ENCODE measurements at regions not wholly inside any gene's neighbourhood (a gene's known extent, or its start where the extent isn't known, plus 50 kb on each side); places are given as distances from the start of the nearest gene placed in this dataset.

DNA sequence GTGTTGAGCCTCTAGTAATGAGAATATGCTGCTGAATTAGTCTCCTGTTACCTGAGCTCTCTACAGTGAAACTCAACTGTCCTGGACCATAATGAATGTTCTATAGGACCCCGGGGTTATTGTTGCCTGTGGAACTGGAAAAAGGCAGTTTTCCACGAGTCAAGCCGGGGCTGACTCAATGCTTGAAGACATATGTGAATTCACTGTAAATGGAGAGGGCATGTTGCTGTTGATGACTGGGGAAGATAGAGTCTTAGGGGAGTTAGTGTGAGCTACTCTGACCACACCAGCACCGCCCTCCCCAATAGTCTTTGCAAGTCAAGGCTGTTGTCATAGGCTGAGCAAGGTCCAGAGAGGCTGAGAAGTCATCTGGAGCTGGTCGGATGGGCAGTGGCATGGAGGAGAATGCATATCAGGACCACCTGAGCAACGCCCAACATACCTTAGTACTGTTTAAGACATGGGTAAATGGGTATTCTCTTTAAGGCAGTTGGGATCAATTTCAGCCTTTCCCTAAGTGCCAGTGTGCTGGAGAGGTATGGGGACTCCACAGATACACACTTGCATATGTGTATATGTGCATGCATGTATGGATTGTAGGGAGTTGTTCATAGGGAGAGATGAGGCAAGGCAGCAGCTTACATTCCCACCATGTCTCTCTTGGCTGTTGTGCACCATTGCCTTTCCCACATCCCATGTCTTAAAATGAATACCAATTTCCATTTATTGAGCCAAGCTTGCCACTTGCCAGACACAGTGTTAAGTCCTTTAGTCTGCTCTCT, 230.1 kb upstream of the NAV2 start:
- H3K27ac ChIP-seq (ENCODE audit: insufficient read depth, low read depth, low read length), result no peak overlapping the region
- H3K27me3 ChIP-seq (ENCODE audit: control insufficient read depth in 2 of 2, insufficient read depth in 2 of 2, low read length in 2 of 2), result no peaks in the 10 kb centered on the region
- no peaks in the 10 kb centered on the region for H3K4me1 ChIP-seq (ENCODE audit: control insufficient read depth, extremely low read depth, insufficient read depth, low read length)
- no peaks in the 10 kb centered on the region for H3K36me3 ChIP-seq (ENCODE audit: control insufficient read depth in 2 of 2, extremely low read depth in 1 of 2, insufficient read depth in 2 of 2, low read length in 2 of 2)
- no peak overlapping the region for H2AFZ ChIP-seq (ENCODE audit: low read depth, low read length)
- TF ChIP-seq GATA2 (IDR thresholded peaks at IDR 0.05; ENCODE audit: insufficient read depth, insufficient read length, low read depth, low read length) (no peak), FOS (IDR thresholded peaks at IDR 0.05; ENCODE audit: borderline replicate concordance, insufficient read depth, low read length) (no peak), JUN (IDR thresholded peaks at IDR 0.05; ENCODE audit: borderline replicate concordance, insufficient read depth, insufficient read length, low read depth) (no peak), EZH2 (IDR thresholded peaks at IDR 0.05; ENCODE audit: borderline replicate concordance, low read depth, low read length, severe bottlenecking) (no peak), CTCF (IDR thresholded peaks at IDR 0.05; ENCODE audit: extremely low read depth in 1 of 2, insufficient read depth in 1 of 2, low read depth in 1 of 2, low read length in 2 of 2) (no peak), MYC (IDR thresholded peaks at IDR 0.05; ENCODE audit: low read depth, low read length) (no peak), POLR2A (IDR thresholded peaks at IDR 0.05; ENCODE audit: low read depth, low read length) (no peak), POLR2AphosphoS5 (IDR thresholded peaks at IDR 0.05; ENCODE audit: insufficient read depth, low read depth, low read length) (no peak)
- TF ChIP-seq, protein P1, sequence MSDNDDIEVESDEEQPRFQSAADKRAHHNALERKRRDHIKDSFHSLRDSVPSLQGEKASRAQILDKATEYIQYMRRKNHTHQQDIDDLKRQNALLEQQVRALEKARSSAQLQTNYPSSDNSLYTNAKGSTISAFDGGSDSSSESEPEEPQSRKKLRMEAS (IDR thresholded peaks at IDR 0.05; ENCODE audit: insufficient read depth, insufficient read length), result no peak
- no peaks in the 10 kb centered on the region for H3K79me2 ChIP-seq (ENCODE audit: control insufficient read depth, insufficient read depth, low read length)
- FAIRE-seq (no peak), DNase-seq (ENCODE audit: low read depth, low spot score) (no peak)
- no peak overlapping the region for H3K9ac ChIP-seq (replicated peaks; ENCODE audit: extremely low read depth, insufficient read depth, low read length)
- ChIA-PET POLR2A (no interaction called here), CTCF (no interaction called here)
- dilution Hi-C loops (cut with MboI; ENCODE audit: extremely low pct_ligation_motif_present, low sequenced_read_pairs) (no loop called here), intact Hi-C loops (cut with micrococcal nuclease) (no loop called here)
- no peaks in the 10 kb centered on the region for H3K9me1 ChIP-seq (replicated peaks; ENCODE audit: control insufficient read depth, extremely low read depth, insufficient read depth, low read length)
- H4K20me1 ChIP-seq (replicated peaks; ENCODE audit: control insufficient read depth, extremely low read depth, insufficient read depth, low read length), result no peaks in the 10 kb centered on the region
- no peak overlapping the region for H3K4me2 ChIP-seq (ENCODE audit: insufficient read depth, low read length)
- H3K4me3 ChIP-seq (replicated peaks in 1 of 3; ENCODE audit: insufficient read depth in 1 of 3, low read depth in 1 of 3, low read length in 3 of 3), result no peak overlapping the region
- H3K9me3 ChIP-seq (replicated peaks; ENCODE audit: control insufficient read depth, insufficient read depth, low read length), result no peaks in the 10 kb centered on the region
- BruUV-seq (replicated peaks), result no TSS peak

Measured in endothelial cell of umbilical vein (primary cell).